GM12873 (cell line): ENCODE measurements at regions not wholly inside any gene's neighbourhood (a gene's known extent, or its start where the extent isn't known, plus 50 kb on each side); places are given as distances from the start of the nearest gene placed in this dataset.

Source experiments
- CTCF ChIP-seq: IDR thresholded peaks from 2 replicates; pipeline ENCODE4 v1.5.1; 2012; ENCODE audit warnings: low read depth, mild to moderate bottlenecking, moderate library complexity, low read length, control low read depth; ENCODE audit not compliant: insufficient read depth; ENCODE audit errors: missing control alignments

GRCh38 chr3:10600726-10601125 is 95.3 kb upstream of the ATP2B2 start:
- TF ChIP-seq CTCF: no peak

- TF ChIP-seq CTCF: no peak
These were observed 95.9 kb upstream of the ATP2B2 start for GRCh38 chr3:10601151-10601856.

- no peak for TF ChIP-seq CTCF
These were observed 96.5 kb upstream of the ATP2B2 start for GRCh38 chr3:10601857-10602230.

GRCh38 chr3:10602271-10602670 is 96.9 kb upstream of the ATP2B2 start:
- TF ChIP-seq CTCF: no peak

- no peak for TF ChIP-seq CTCF
These were observed 97.7 kb upstream of the ATP2B2 start for GRCh38 chr3:10602769-10603768.

GRCh38 chr3:10609134-10609533 is 103.7 kb upstream of the ATP2B2 start:
- TF ChIP-seq CTCF: no peak

GRCh38 chr3:10614168-10614567 is 108.8 kb upstream of the ATP2B2 start:
- no peak for TF ChIP-seq CTCF
